A673 (cell line): ENCODE measurements at regions not wholly inside any gene's neighbourhood (a gene's known extent, or its start where the extent isn't known, plus 50 kb on each side); places are given as distances from the start of the nearest gene placed in this dataset.

Experiments
- BruUV-seq: library from RNA; stranded (reverse); fragments of 400-500 nt; replicated peaks from 2 replicates; lab custom pipeline; 2021; lab: Mats Ljungman, UMichigan
- CTCF ChIA-PET: fragments of 300-600 bp; sonication (Branson Sonifier 250); formaldehyde crosslinking; loops from one replicate; lab custom pipeline; 2022; ENCODE audit warnings: antibody characterized with exemption; lab: Charles Lee
- POLR2A ChIA-PET: fragments of 300-600 bp; sonication (Branson Sonifier 250); formaldehyde crosslinking; loops from one replicate; lab custom pipeline; 2022; ENCODE audit warnings: antibody characterized with exemption; ENCODE audit not compliant: low non-redundant PET; lab: Charles Lee
- DNase-seq: peaks from one replicate; pipeline ENCODE4 v3.0.0-alpha.2; 2015; ENCODE audit warnings: low spot score
- H3K27ac ChIP-seq: fragments of 200-600 bp; sonication (generic); 2 replicates; pipeline ENCODE4 v1.5.1; 2016; ENCODE audit warnings: mixed run types, low read depth, mild to moderate bottlenecking, mixed read lengths, antibody characterized with exemption, low read length; ENCODE audit not compliant: poor library complexity, severe bottlenecking
- H3K27me3 ChIP-seq: fragments of 200-600 bp; sonication (generic); replicated peaks from 2 replicates; pipeline ENCODE4 v1.6.1; 2017; ENCODE audit warnings: mixed run types, low read depth, mild to moderate bottlenecking, mixed read lengths, antibody characterized with exemption, low read length; ENCODE audit not compliant: insufficient read depth, poor library complexity
- H3K36me3 ChIP-seq: fragments of 200-600 bp; sonication (generic); 2 replicates; pipeline ENCODE4 v1.6.1; 2016; ENCODE audit warnings: mixed run types, mild to moderate bottlenecking, mixed read lengths, antibody characterized with exemption, low read length; ENCODE audit not compliant: insufficient read depth, poor library complexity, severe bottlenecking
- H3K4me1 ChIP-seq: fragments of 200-600 bp; sonication (generic); 2 replicates; pipeline ENCODE4 v1.6.1; 2017; ENCODE audit warnings: mixed run types, mild to moderate bottlenecking, mixed read lengths, antibody characterized with exemption, low read length; ENCODE audit not compliant: insufficient read depth, poor library complexity, severe bottlenecking
- H3K4me3 ChIP-seq: fragments of 200-600 bp; sonication (generic); 2 replicates; pipeline ENCODE4 v1.5.1; 2016; ENCODE audit warnings: low read depth, mixed run types, mild to moderate bottlenecking, mixed read lengths, low read length; ENCODE audit not compliant: poor library complexity, severe bottlenecking
- H3K9me3 ChIP-seq: fragments of 200-600 bp; sonication (generic); 2 replicates; pipeline ENCODE4 v1.6.1; 2016; ENCODE audit warnings: mixed run types, low read depth, mild to moderate bottlenecking, mixed read lengths, antibody characterized with exemption, low read length; ENCODE audit not compliant: poor library complexity, severe bottlenecking
- EZH2 ChIP-seq: fragments of 200-600 bp; sonication (generic); IDR thresholded peaks from 2 replicates; pipeline ENCODE4 v1.6.1; 2017; ENCODE audit warnings: borderline replicate concordance, low read depth, mild to moderate bottlenecking, mixed read lengths, antibody characterized with exemption, low read length; ENCODE audit not compliant: poor library complexity, severe bottlenecking
- intact Hi-C: fragments of 100-400 bp; cut with micrococcal nuclease; formaldehyde crosslinking; loops from one replicate; pipeline ENCODE4 v1.10.0; 2022; ENCODE audit not compliant: unreplicated experiment
- TF ChIP-seq, protein P1 (sequence below): fragments of 300-800, 200-600 bp; sonication (generic); conservative IDR thresholded peaks from 2 replicates; pipeline ENCODE4 v1.5.1; 2017; ENCODE audit warnings: low read depth, mild to moderate bottlenecking, antibody characterized with exemption, low read length, moderate library complexity, mixed read lengths

DNA sequence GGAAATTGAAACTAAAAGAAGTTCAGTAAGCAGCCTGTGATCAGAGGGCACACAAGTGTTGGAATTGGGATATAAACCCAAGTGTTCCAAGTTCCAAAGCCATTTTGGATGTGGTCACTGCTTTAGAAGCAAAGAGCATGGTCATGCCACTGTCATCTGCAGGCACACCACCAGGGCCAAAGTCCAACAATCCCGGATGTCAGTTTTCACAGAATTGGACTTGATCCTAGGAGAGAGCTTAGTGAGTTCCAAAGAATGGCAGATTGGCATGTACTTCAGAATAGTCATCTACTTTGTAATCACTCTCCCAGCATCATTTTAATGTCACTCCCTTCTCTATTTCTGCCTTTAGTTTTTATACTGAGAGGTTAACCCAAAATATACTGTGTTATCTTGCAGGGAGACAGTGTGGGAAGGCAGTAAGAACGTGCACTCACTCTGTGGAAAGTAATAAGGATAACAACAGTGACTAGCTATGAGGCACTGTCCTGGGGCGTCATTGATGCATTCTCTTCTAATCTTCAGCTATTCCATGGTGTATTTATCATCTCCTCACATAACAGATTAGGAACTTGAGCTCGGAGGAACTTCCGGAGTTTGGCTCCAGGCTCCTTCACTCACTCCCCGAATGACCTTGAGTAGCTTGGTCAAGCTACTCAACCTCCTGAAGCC is 388.0 kb downstream of the ACTL7B start:
- no peaks in the 10 kb centered on the region for H3K9me3 ChIP-seq
- no peaks in the 10 kb centered on the region for H3K36me3 ChIP-seq
- DNase-seq: no peak
- TF ChIP-seq, protein P1, sequence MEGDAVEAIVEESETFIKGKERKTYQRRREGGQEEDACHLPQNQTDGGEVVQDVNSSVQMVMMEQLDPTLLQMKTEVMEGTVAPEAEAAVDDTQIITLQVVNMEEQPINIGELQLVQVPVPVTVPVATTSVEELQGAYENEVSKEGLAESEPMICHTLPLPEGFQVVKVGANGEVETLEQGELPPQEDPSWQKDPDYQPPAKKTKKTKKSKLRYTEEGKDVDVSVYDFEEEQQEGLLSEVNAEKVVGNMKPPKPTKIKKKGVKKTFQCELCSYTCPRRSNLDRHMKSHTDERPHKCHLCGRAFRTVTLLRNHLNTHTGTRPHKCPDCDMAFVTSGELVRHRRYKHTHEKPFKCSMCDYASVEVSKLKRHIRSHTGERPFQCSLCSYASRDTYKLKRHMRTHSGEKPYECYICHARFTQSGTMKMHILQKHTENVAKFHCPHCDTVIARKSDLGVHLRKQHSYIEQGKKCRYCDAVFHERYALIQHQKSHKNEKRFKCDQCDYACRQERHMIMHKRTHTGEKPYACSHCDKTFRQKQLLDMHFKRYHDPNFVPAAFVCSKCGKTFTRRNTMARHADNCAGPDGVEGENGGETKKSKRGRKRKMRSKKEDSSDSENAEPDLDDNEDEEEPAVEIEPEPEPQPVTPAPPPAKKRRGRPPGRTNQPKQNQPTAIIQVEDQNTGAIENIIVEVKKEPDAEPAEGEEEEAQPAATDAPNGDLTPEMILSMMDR: no peak
- no peak for TF ChIP-seq EZH2
- POLR2A ChIA-PET: no interaction called here
- intact Hi-C loops: loop anchor here (1.0 to 2.0 kb wide), 3 partner anchors 98 to 294 kb away; no protein-coding TSS in a partner anchor
- BruUV-seq: no TSS peak
- H3K27ac ChIP-seq: no peak overlapping the region
- H3K4me1 ChIP-seq: no peaks in the 10 kb centered on the region
- H3K4me3 ChIP-seq: no peak overlapping the region
- CTCF ChIA-PET: interaction anchor here (0.8 kb wide), 1 partner anchor 98 kb away, joined by 3 read pairs; no protein-coding TSS in a partner anchor
- H3K27me3 ChIP-seq: no peaks in the 10 kb centered on the region

DNA sequence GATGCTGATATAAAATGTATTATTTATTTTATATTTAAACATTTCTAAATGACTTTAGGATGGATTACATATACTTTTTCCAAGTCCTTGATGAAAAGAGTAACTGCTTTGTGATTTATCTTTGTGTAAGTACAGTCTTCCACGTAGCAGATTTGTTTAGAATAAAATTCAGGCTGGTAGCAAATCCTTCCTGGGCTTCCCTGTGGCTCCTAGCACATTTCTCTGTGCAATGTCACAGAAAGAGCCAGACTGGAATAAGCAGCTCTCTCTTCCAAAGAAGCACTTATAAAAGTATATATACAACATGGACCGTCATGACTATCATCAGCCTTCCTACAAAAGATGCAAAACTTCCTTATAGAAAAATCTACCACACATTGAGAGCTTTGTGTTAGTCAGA is 388.6 kb downstream of the ACTL7B start:
- no peak for DNase-seq
- H3K27me3 ChIP-seq: no peaks in the 10 kb centered on the region

DNA sequence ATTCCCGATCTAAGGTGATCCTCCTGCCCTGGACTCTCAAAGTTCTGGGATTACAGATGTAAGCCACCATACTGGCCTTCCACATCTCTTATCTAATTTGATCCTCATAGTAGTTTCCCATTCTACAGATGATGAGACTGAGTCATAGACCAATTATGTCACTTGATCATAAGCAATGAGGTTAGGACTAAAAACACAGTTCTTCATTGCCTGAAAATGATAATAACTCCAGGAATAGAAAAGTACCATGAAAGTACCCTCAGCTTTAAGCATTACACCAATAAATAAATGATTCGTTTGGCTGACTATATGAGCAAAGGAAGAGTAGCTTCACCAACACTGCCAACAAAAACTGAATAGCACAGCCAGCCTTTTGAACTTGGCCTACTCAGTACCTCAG is 389.5 kb downstream of the ACTL7B start:
- ChIA-PET CTCF (no interaction called here), POLR2A (no interaction called here)
- Histone ChIP-seq H3K27ac (no peak overlapping the region), H3K4me1 (no peaks in the 10 kb centered on the region), H3K27me3 (no peaks in the 10 kb centered on the region), H3K36me3 (no peaks in the 10 kb centered on the region), H3K4me3 (no peak overlapping the region), H3K9me3 (no peaks in the 10 kb centered on the region)
- DNase-seq: no peak
- TF ChIP-seq, protein P1: no peak
- TF ChIP-seq EZH2: no peak
- no TSS peak for BruUV-seq
- intact Hi-C loops: no loop called here

More for the DNA sequence above, 388.6 kb downstream of the ACTL7B start:
- BruUV-seq: no TSS peak
- Histone ChIP-seq H3K4me1 (no peaks in the 10 kb centered on the region), H3K27ac (no peak overlapping the region), H3K4me3 (no peak overlapping the region), H3K36me3 (no peaks in the 10 kb centered on the region), H3K9me3 (no peaks in the 10 kb centered on the region)
- ChIA-PET CTCF (no interaction called here), POLR2A (no interaction called here)
- TF ChIP-seq, protein P1: no peak
- no peak for TF ChIP-seq EZH2
- intact Hi-C loops: no loop called here
